ENCODE measurements at regions not wholly inside any gene's neighbourhood (a gene's known extent, or its start where the extent isn't known, plus 50 kb on each side); places are given as distances from the start of the nearest gene placed in this dataset.

DNA sequence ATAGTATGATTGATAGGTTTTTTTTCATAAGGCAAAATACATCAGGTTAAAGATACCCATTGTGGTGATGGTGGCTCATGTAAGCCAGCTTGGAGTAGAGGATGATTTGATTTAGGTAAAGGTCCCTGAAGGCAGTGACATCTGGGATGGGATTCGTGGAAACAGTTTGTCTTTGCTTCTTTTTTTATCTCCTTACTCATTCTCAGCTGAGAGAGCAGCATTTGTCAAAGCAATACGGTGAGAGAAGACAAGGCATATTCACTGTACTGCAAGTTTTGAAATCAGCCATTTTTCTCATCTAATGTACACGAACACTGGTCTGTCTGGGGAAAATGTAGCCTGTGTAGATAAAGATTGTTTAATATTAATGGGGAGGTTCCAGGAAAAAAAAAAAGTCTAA is 749.1 kb downstream of the SQOR start:
- TF ChIP-seq POLR2AphosphoS5 (IDR thresholded peaks at IDR 0.05; ENCODE audit: low read depth, low read length) (no peak), TAF1 (IDR thresholded peaks at IDR 0.05; ENCODE audit: borderline replicate concordance, low read depth, low read length) (no peak), POLR2A (IDR thresholded peaks at IDR 0.05; ENCODE audit: low read depth, low read length) (no peak)

Measured in GM12892 (cell line).